ENCODE measurements at regions not wholly inside any gene's neighbourhood (a gene's known extent, or its start where the extent isn't known, plus 50 kb on each side); places are given as distances from the start of the nearest gene placed in this dataset.

DNA sequence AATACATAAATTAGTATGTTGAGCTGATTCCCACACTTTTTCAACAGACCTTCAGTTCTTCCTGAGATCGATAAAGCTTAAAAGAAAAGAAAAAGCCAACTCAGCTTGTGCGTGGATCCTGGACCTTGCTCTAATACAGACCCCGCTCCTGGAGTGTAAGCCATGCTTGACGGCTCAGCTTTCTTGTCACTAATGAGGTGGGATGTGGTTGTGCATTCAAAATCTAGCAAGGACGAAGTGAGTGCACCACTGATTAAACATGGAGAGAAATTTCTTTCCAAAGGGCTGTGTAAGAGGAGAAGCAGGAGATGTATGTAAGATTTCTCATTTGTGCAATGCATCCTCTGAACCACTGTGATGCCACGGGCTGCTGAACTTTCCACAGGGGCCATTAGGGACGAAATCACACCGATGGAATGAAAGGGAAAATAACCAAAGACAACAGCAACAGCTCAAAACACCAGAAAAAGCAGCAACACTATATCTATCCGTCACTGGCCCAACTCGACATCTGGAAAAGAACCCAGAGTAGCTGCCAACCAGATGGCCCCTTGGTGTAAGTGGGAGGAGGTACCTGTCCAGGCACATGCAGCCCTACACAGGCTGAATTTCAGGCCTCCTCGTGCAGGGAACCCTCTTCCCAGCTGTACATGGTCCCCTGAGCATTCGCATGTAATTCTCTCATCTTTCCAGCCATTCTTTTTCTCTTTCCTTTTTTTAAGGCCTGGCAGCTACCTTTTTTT is 178.9 kb downstream of the SREK1 start:
- peaks cover 4% of the 10 kb centered on the region for H3K27me3 ChIP-seq (replicated peaks; ENCODE audit: control insufficient read depth, insufficient read depth, low read length)
- DNase-seq (ENCODE audit: extremely low read depth, insufficient read length): no peak
- no peaks in the 10 kb centered on the region for H3K36me3 ChIP-seq (ENCODE audit: control insufficient read depth, insufficient read depth, low read length)
- TF ChIP-seq, protein P1, sequence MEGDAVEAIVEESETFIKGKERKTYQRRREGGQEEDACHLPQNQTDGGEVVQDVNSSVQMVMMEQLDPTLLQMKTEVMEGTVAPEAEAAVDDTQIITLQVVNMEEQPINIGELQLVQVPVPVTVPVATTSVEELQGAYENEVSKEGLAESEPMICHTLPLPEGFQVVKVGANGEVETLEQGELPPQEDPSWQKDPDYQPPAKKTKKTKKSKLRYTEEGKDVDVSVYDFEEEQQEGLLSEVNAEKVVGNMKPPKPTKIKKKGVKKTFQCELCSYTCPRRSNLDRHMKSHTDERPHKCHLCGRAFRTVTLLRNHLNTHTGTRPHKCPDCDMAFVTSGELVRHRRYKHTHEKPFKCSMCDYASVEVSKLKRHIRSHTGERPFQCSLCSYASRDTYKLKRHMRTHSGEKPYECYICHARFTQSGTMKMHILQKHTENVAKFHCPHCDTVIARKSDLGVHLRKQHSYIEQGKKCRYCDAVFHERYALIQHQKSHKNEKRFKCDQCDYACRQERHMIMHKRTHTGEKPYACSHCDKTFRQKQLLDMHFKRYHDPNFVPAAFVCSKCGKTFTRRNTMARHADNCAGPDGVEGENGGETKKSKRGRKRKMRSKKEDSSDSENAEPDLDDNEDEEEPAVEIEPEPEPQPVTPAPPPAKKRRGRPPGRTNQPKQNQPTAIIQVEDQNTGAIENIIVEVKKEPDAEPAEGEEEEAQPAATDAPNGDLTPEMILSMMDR (IDR thresholded peaks at IDR 0.05; ENCODE audit: insufficient read depth, low read length, poor library complexity, severe bottlenecking): no peak
- H3K4me3 ChIP-seq (replicated peaks; ENCODE audit: low read depth, low read length): no peak overlapping the region

GRCh38 chr5:66323529-66323895 is 179.4 kb downstream of the SREK1 start:
- H3K27me3 ChIP-seq (replicated peaks; ENCODE audit: control insufficient read depth, insufficient read depth, low read length): peaks cover 4% of the 10 kb centered on the region
- no peaks in the 10 kb centered on the region for H3K36me3 ChIP-seq (ENCODE audit: control insufficient read depth, insufficient read depth, low read length)
- no peak for DNase-seq (ENCODE audit: extremely low read depth, insufficient read length)
- no peak overlapping the region for H3K4me3 ChIP-seq (replicated peaks; ENCODE audit: low read depth, low read length)
- TF ChIP-seq, protein P1 (IDR thresholded peaks at IDR 0.05; ENCODE audit: insufficient read depth, low read length, poor library complexity, severe bottlenecking): no peak

DNA sequence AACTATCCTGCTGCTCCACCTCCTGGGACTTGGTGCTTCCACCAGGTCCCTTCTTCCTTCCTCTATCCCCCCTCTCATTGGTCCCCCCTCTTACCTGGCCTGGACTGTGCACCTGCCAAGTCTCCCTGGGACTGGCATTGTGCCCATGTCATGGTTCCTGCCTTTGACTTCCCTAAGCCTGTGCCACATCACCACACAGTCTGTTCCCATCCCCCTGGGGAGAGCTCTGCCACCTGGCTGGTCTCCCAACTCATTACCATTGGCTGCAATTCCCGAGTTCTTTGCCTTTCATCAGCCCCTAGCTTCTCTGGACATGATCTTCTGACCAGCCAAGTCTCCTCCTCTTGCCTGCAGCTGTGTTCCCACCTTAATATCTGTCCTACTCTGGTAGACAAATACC is 180.3 kb downstream of the SREK1 start:
- H3K27me3 ChIP-seq (replicated peaks; ENCODE audit: control insufficient read depth, insufficient read depth, low read length): peaks cover 4% of the 10 kb centered on the region
- TF ChIP-seq, protein P1 (IDR thresholded peaks at IDR 0.05; ENCODE audit: insufficient read depth, low read length, poor library complexity, severe bottlenecking): no peak
- no peak overlapping the region for H3K4me3 ChIP-seq (replicated peaks; ENCODE audit: low read depth, low read length)
- DNase-seq (ENCODE audit: extremely low read depth, insufficient read length): no peak
- no peaks in the 10 kb centered on the region for H3K36me3 ChIP-seq (ENCODE audit: control insufficient read depth, insufficient read depth, low read length)

GRCh38 chr5:66326276-66326675 is 182.2 kb downstream of the SREK1 start:
- H3K4me3 ChIP-seq (replicated peaks; ENCODE audit: low read depth, low read length): no peak overlapping the region
- no peak for DNase-seq (ENCODE audit: extremely low read depth, insufficient read length)
- H3K27me3 ChIP-seq (replicated peaks; ENCODE audit: control insufficient read depth, insufficient read depth, low read length): peaks cover 1% of the 10 kb centered on the region
- no peaks in the 10 kb centered on the region for H3K36me3 ChIP-seq (ENCODE audit: control insufficient read depth, insufficient read depth, low read length)
- TF ChIP-seq, protein P1 (IDR thresholded peaks at IDR 0.05; ENCODE audit: insufficient read depth, low read length, poor library complexity, severe bottlenecking): no peak

DNA sequence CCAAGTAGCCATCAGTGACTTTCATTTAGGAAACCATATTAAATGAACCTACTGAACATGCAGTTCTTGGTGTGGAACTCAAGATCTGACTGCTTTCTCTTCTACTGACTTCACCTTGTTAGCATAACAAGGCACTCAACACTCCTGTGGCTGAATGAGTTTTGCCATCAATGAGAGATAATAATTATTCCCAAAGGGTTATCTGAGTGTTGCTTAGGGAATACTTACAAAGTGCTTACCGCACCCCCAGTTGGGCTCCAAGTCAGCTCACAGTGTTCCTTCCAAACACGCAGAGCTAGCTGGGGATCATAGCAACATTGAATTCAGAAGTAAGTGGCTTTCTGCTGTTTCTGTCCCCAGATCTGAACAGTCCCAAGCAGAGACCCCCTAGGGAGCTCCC is 182.9 kb downstream of the SREK1 start:
- DNase-seq (ENCODE audit: extremely low read depth, insufficient read length): no peak
- Histone ChIP-seq H3K27me3 (replicated peaks; ENCODE audit: control insufficient read depth, insufficient read depth, low read length) (no peaks in the 10 kb centered on the region; the same call in none of the 2 replicates), H3K36me3 (ENCODE audit: control insufficient read depth, insufficient read depth, low read length) (no peaks in the 10 kb centered on the region), H3K4me3 (replicated peaks; ENCODE audit: low read depth, low read length) (no peak overlapping the region)
- TF ChIP-seq, protein P1 (IDR thresholded peaks at IDR 0.05; ENCODE audit: insufficient read depth, low read length, poor library complexity, severe bottlenecking): no peak

All from GM06990 (cell line).